Right kidney (tissue), 1 donor: ENCODE measurements at regions not wholly inside any gene's neighbourhood (a gene's known extent, or its start where the extent isn't known, plus 50 kb on each side); places are given as distances from the start of the nearest gene placed in this dataset.

ENCODE experiments used
- DNase-seq: peaks from one replicate; pipeline ENCODE4 v3.0.0-alpha.2; 2016

- DNase-seq, result no peak
Measured at GRCh38 chr14:66117600-66117999, 368.6 kb upstream of the CCDC196 start.

GRCh38 chr14:66119606-66120231, 366.5 kb upstream of the CCDC196 start:
- DNase-seq, result no peak

GRCh38 chr14:66120402-66120801, 365.8 kb upstream of the CCDC196 start:
- no peak for DNase-seq

- DNase-seq, result no peak
Measured at GRCh38 chr14:66121859-66122258, 364.3 kb upstream of the CCDC196 start.

GRCh38 chr14:66129224-66129623, 356.9 kb upstream of the CCDC196 start:
- no peak for DNase-seq

- DNase-seq, result no peak
Measured at GRCh38 chr14:66131111-66131510, 355.1 kb upstream of the CCDC196 start.

- DNase-seq, result no peak
Measured at GRCh38 chr14:66133666-66134065, 352.5 kb upstream of the CCDC196 start.

GRCh38 chr14:66135831-66136230, 350.3 kb upstream of the CCDC196 start:
- no peak for DNase-seq

GRCh38 chr14:66137081-66137480, 349.1 kb upstream of the CCDC196 start:
- DNase-seq, result no peak

GRCh38 chr14:66139432-66139831, 346.7 kb upstream of the CCDC196 start:
- no peak for DNase-seq

- DNase-seq, result no peak
Measured at GRCh38 chr14:66140213-66140918, 345.8 kb upstream of the CCDC196 start.

- no peak for DNase-seq
Measured at GRCh38 chr14:66140963-66141362, 345.2 kb upstream of the CCDC196 start.

GRCh38 chr14:66141733-66142132, 344.4 kb upstream of the CCDC196 start:
- DNase-seq, result no peak

- no peak for DNase-seq
Measured at GRCh38 chr14:66143387-66144112, 342.6 kb upstream of the CCDC196 start.

GRCh38 chr14:66152302-66152701, 333.9 kb upstream of the CCDC196 start:
- DNase-seq, result no peak

- no peak for DNase-seq
Measured at GRCh38 chr14:66152747-66153146, 333.4 kb upstream of the CCDC196 start.

- DNase-seq, result no peak
Measured at GRCh38 chr14:66163023-66163422, 323.1 kb upstream of the CCDC196 start.

- DNase-seq, result no peak
Measured at GRCh38 chr14:66165337-66165736, 320.8 kb upstream of the CCDC196 start.

GRCh38 chr14:66174453-66174891, 311.7 kb upstream of the CCDC196 start:
- DNase-seq, result no peak

- no peak for DNase-seq
Measured at GRCh38 chr14:66177935-66178334, 308.2 kb upstream of the CCDC196 start.

- DNase-seq, result no peak
Measured at GRCh38 chr14:66196670-66197069, 289.5 kb upstream of the CCDC196 start.

- no peak for DNase-seq
Measured at GRCh38 chr14:66197276-66197675, 288.9 kb upstream of the CCDC196 start.

- DNase-seq, result no peak
Measured at GRCh38 chr14:66206554-66206953, 279.6 kb upstream of the CCDC196 start.

GRCh38 chr14:66216763-66217162, 269.4 kb upstream of the CCDC196 start:
- no peak for DNase-seq
